GM20000 (cell line): ENCODE measurements at regions not wholly inside any gene's neighbourhood (a gene's known extent, or its start where the extent isn't known, plus 50 kb on each side); places are given as distances from the start of the nearest gene placed in this dataset.

Experiments
- DNase-seq: peaks from one replicate; pipeline ENCODE4 v3.0.0; 2012; ENCODE audit warnings: low spot score
- TF ChIP-seq, protein P1 (sequence below): IDR thresholded peaks from 2 replicates; pipeline ENCODE4 v1.5.1; 2012; ENCODE audit warnings: mild to moderate bottlenecking, control low read depth; ENCODE audit errors: extremely low read depth, missing control alignments

DNA sequence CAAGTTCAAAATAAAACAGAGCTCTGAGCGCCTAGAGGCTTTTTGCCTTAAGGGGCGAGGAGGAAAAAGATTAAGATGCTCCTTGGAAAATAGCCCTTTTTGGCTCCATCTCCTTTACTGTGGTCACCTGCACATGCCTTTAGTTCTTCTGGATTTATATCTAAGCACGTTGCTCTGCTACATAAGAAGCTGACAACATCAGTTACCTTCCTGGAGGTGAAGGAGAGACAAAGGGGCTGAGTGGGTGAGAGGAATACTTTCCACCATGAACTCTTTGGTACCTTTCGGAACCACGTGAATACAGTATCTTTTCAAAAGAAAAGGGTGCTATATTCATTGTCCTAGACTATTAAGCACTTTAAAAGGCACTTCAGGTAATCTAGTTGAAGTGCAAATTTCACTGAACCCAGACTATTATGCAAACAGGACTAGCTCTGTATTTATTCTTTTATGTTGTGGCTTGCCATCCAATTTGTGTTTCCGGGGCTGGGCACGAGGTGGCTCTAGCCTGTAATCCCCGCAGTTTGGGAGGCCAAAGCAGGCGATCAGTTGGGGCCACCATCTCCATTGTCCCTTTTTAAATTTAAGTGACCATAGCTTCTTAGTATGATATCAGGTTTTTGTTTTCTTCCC, 201.5 kb downstream of the TM9SF2 start:
- DNase-seq = no peak
- TF ChIP-seq, protein P1, sequence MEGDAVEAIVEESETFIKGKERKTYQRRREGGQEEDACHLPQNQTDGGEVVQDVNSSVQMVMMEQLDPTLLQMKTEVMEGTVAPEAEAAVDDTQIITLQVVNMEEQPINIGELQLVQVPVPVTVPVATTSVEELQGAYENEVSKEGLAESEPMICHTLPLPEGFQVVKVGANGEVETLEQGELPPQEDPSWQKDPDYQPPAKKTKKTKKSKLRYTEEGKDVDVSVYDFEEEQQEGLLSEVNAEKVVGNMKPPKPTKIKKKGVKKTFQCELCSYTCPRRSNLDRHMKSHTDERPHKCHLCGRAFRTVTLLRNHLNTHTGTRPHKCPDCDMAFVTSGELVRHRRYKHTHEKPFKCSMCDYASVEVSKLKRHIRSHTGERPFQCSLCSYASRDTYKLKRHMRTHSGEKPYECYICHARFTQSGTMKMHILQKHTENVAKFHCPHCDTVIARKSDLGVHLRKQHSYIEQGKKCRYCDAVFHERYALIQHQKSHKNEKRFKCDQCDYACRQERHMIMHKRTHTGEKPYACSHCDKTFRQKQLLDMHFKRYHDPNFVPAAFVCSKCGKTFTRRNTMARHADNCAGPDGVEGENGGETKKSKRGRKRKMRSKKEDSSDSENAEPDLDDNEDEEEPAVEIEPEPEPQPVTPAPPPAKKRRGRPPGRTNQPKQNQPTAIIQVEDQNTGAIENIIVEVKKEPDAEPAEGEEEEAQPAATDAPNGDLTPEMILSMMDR = no peak

DNA sequence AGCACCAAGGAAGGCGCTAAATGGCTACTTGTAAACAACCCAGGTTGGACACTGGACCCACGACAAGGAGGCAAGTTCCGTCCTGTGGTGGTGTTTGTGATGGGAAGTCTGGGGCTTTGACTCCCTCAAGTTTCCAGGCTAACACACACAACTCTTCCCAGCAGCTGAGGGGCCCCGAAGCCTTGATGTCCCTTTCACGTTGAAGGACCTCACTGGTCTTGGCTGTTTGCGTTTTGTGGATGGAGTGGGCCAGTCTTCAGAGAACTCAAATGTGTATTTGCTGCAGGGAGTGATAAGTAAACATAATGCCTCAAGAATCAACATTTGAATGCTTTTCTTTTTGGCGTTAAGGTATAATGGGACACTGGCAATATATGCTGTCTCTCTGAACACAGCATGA, 199.2 kb downstream of the TM9SF2 start:
- TF ChIP-seq, protein P1 = no peak
- no peak for DNase-seq

DNA sequence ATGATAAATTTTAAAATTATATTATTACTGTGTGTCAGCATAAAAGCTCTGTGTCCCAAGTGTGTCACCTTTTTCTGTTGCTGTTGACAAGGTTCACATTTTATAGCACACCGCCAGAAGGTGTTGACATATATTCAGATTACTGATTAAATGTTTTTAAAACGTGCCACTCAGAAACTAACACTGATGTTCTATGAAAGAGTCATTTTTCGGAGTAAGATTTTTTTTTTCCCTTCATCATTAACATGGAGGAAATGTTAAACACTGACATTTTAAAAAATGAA, 197.5 kb downstream of the TM9SF2 start:
- no peak for DNase-seq
- TF ChIP-seq, protein P1 = no peak

DNA sequence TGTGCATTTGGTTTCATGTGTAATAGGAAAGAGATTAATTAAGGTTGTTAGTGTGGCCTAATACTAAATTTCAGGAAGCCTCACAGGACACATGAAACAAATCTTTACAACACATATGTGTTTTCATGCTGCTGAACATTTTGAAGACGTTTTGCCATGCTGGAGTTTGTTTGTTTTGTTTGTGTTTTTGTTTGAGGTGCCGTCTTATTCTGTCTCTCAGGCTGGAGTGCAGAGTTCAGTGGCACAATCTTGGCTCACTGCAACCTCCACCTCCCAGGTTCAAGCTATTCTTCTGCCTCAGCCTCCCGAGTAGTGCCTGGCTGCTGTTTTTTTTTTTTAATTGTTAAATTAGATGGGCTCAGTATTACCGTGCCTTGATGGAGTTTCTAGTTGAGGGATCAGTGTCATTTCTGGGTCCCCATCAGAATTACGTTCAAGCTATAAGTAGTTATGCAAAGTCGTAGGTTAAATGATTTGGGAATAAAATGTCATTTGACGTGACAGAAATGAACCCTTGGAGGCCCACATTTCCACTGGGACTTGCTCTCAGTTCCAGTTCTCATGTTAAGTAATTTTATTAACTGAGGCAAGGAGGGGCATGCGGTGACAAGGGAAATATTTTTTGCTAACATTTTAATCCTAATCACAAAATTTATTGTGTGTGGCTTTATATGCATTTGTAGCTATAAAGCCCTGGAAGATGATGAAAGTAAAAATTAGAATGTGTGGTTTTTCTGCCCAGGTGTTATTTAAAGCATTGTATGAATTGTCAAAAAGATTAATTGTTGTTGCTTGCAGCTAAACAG, 196.9 kb downstream of the TM9SF2 start:
- no peak for DNase-seq

DNA sequence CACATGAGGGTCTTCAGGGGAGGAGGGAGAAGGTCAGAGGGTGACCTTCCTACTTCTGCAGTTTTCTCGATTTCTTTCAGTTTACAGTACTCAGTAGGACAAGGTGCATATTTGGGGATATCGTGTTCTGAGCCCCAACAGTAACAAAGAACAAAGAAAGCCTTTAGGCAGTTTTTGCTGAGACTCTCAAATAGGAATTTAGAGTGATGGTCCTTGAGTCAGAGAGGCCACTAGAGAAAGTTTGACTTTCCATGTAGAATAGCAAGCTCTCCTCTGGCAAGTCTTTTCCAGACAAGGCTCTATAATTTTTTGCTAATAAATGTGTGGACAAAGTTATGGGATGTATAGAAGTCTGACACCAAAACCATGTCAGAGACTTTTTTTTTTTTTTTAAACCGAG, 194.6 kb downstream of the TM9SF2 start:
- DNase-seq = no peak
- TF ChIP-seq, protein P1 = no peak

More for the DNA sequence above, 196.9 kb downstream of the TM9SF2 start:
- TF ChIP-seq, protein P1 = no peak

DNA sequence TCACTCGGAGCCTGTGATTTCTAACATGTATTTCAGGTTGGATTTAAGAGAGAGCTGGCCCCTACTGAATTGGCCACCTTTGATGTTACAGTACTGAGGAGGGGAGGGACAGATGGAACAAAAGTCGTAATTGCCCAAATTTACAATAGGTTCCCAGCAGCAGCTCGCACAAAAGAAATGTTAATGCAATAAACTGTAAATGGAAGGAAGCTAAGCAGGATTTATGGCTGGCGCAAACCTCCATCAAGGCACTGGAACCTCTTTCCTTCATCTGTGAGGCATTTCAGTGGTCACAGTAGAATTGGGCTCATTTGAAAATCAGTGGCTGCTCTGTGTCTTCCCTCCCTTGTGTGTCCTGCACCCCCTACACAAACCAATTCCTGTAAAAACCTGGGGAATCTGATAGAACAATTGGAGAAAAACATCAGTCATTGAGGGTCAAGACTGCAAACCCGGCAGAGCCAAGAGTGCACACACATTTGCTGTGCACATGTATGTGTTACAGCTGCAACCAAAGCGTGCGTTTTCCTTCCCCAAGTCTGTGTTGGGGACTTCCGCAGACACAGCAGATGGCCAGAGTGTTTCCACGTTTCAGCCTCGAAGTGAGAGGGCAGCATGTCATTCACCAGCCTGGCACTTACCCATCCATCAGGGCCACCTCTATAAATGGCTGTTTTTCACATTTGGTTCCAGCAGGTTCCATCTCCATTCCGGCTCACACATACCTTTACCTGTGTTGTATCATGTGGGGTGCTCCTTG, 192.8 kb downstream of the TM9SF2 start:
- TF ChIP-seq, protein P1 = no peak
- no peak for DNase-seq

DNA sequence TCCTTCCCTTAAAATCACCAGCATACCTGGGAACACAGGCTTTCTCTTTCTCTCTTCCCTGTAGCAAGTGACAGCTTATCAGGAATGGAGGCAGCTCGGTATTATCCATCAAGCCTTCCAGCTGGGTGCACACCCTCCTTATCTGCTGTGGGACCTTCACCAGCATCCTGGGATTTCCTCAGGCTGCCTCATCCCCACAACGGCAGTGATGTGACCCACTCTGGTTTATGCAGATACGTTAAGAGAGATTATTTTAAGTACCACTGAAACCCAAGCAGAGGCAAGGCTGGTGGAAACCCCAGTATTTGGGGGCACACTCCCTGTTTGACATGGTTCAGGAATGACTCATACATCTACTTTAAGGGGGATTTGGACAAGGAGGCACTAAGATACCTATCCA, 192.1 kb downstream of the TM9SF2 start:
- no peak for DNase-seq

More for the DNA sequence above, 192.1 kb downstream of the TM9SF2 start:
- TF ChIP-seq, protein P1 = no peak
